ENCODE measurements at regions not wholly inside any gene's neighbourhood (a gene's known extent, or its start where the extent isn't known, plus 50 kb on each side); places are given as distances from the start of the nearest gene placed in this dataset.
"Not testable (repeated sequence)": the region's sequence is repeated elsewhere in the genome, so short reads cannot be mapped to it uniquely, and the experiment has no call there.

DNA sequence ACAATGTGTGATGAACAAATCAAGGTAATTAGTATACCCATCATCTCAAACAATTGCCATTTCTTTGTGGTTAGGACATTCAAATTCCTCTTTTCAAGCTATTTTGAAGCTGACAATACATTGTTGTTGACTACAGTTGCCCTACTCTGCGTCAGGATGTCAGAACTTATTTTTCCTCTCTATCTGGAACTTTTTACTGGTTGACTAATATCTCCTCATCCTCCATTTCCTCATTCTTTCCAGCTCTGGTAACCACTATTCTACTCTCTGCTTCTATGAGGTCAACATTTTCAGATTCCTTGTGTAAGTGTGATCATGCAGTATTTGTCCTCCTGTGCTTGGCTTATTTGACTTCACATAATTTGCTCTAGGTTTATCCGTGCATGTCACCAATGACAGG lies 240.5 kb upstream of the HS3ST1 start:
- H3K4me1 ChIP-seq (ENCODE audit: insufficient read depth, low read length), result no peaks in the 10 kb centered on the region
- H3K27ac ChIP-seq (ENCODE audit: low read depth, low read length), result no peak overlapping the region
- no peaks in the 10 kb centered on the region for H3K9me3 ChIP-seq (ENCODE audit: insufficient read depth, low read depth, low read length)
- no peaks in the 10 kb centered on the region for H3K36me3 ChIP-seq (ENCODE audit: insufficient read depth, low read length)
- no peaks in the 10 kb centered on the region for H3K27me3 ChIP-seq (ENCODE audit: insufficient read depth, low read length)
- WGBS, result 46% methylated on average over 2 of the region's 2 CpGs
- H3K4me3 ChIP-seq (ENCODE audit: low read length), result no peak overlapping the region
- H3K9ac ChIP-seq (ENCODE audit: low read depth, low read length), result no peak overlapping the region

DNA sequence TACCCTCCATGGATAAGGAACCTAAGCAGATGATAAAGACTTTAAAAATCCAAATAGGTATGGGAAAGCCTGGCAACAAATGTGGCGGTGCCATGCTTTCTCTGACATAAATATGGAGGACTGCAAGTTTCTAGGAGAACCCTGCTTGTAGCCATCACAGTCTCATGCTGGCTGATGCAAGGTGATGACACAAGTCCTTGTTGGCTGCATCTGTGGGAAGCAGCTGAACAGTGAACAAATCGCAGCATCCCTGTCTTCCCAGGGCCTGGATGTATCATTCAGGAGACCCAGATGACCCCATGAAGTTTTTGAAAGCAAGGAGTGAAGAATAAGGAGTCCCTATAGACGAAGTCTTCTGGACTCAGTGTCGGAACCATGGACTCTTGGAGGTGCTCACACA lies 234.4 kb upstream of the HS3ST1 start:
- H3K9me3 ChIP-seq (ENCODE audit: insufficient read depth, low read depth, low read length), result no peaks in the 10 kb centered on the region
- no peaks in the 10 kb centered on the region for H3K4me1 ChIP-seq (ENCODE audit: insufficient read depth, low read length)
- H3K27me3 ChIP-seq (ENCODE audit: insufficient read depth, low read length), result no peaks in the 10 kb centered on the region
- no peak overlapping the region for H3K4me3 ChIP-seq (ENCODE audit: low read length)
- WGBS, result 94% methylated on average over 4 of the region's 4 CpGs
- no peak overlapping the region for H3K27ac ChIP-seq (ENCODE audit: low read depth, low read length)
- H3K36me3 ChIP-seq (ENCODE audit: insufficient read depth, low read length), result no peaks in the 10 kb centered on the region
- no peak overlapping the region for H3K9ac ChIP-seq (ENCODE audit: low read depth, low read length)

DNA sequence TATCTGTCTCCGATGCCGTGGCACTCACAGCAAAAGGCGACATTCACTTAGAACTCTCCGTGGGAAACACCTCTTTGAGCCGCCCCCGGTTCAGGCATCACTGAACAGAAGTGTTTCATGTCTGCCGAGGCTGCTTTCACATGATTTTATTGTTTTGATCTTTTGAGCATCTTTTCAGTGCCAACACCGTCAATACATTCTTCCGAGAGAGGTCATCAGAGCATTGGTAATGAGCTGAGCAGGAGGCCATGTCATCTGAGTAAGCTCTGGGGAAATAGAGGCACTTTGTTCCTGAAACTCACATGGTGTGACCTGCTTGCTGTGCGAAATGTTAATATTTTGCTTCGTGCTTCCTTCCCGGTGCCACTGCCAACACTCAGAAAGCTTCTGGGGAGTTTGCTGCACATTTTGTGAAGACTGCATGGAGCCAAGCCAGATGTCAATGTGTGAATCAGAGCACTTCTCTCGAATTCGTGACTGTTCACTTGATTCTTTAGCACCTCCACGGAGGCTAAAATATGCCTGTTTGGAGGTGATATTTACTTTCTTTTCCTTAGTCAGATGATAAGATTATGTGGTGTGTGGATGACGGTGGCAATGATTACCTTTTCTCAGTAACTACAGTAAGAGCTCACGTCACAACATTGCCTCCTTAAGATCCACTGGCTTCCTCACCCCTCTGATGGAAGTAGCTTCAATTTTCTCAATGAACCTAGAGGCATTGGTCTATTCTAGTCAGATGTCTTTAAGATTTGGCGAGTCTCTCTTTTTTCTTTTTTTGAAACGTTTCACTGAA lies 222.3 kb upstream of the HS3ST1 start:
- Histone ChIP-seq H3K9me3 (ENCODE audit: insufficient read depth, low read depth, low read length) (no peaks in the 10 kb centered on the region), H3K9ac (ENCODE audit: low read depth, low read length) (no peak overlapping the region), H3K27ac (ENCODE audit: low read depth, low read length) (no peak overlapping the region), H3K4me3 (ENCODE audit: low read length) (no peak overlapping the region), H3K4me1 (ENCODE audit: insufficient read depth, low read length) (no peaks in the 10 kb centered on the region), H3K27me3 (ENCODE audit: insufficient read depth, low read length) (no peaks in the 10 kb centered on the region), H3K36me3 (ENCODE audit: insufficient read depth, low read length) (no peaks in the 10 kb centered on the region)
- 95% methylated on average over 16 of the region's 19 CpGs for WGBS

DNA sequence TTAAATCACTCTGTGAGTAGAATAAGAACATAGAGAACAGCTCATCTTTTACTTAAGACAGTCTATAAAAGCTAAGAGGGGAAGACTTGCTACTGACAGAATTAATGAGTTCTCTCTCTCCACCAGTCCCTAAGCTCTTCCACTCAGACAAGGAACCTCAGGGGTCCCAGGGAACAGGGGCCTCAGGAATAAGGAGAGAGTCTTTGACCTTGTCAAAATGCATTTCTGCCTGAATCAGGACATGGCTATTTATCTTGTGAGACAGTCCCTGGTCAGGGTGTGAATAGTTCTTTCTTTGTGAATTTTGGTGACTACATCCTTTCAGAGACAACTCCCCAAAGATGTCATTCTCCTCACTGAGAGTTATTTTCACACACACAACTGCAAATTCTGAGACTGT lies 218.7 kb upstream of the HS3ST1 start:
- Histone ChIP-seq H3K27me3 (ENCODE audit: insufficient read depth, low read length) (no peaks in the 10 kb centered on the region), H3K9me3 (ENCODE audit: insufficient read depth, low read depth, low read length) (no peaks in the 10 kb centered on the region), H3K9ac (ENCODE audit: low read depth, low read length) (no peak overlapping the region), H3K27ac (ENCODE audit: low read depth, low read length) (no peak overlapping the region), H3K4me3 (ENCODE audit: low read length) (no peak overlapping the region), H3K36me3 (ENCODE audit: insufficient read depth, low read length) (no peaks in the 10 kb centered on the region), H3K4me1 (ENCODE audit: insufficient read depth, low read length) (no peaks in the 10 kb centered on the region)

DNA sequence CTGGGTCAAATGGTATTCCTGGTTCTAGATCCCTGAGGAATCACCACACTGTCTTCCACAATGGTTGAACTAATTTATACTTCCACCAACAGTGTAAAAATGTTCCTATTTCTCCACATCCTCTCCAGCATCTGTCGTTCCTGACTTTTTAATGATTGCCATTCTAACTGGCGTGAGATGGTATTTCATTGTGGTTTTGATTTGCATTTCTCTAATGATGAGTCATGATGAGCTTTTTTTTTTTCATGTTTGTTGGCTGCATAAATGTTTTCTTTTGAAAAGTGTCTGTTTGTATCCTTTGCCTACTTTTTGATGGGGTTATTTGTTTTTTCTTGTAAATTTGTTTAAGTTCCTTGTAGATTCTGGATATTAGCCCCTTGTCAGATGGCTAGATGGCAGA lies 214.4 kb upstream of the HS3ST1 start:
- H3K4me1 ChIP-seq (ENCODE audit: insufficient read depth, low read length), result peaks cover 11% of the 10 kb centered on the region
- not testable (repeated sequence) for H3K36me3 ChIP-seq (ENCODE audit: insufficient read depth, low read length); H3K9me3 ChIP-seq (ENCODE audit: insufficient read depth, low read depth, low read length); H3K27me3 ChIP-seq (ENCODE audit: insufficient read depth, low read length); H3K4me3 ChIP-seq (ENCODE audit: low read length); H3K9ac ChIP-seq (ENCODE audit: low read depth, low read length); H3K27ac ChIP-seq (ENCODE audit: low read depth, low read length)
- WGBS, result 93% methylated on average over 2 of the region's 2 CpGs

DNA sequence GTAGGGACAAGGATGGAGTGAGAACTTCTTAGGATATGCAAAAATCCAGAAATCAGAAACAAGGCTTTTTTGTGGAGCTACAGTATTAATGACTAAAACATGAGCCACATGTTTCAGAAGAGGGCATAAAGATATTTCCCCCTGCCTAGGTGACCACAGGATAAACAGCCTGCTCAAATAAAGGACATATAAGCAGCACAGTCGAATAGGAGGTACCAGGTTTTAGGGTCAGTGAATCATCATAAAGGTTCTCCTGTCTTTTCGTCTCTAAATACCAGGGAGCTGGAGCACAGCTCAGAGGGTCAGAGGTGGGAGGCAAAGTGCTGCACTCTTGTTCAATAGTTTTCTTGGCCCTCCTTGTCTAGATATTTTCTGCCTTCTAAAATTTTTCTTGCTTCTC lies 211.9 kb upstream of the HS3ST1 start:
- Histone ChIP-seq H3K36me3 (ENCODE audit: insufficient read depth, low read length) (no peaks in the 10 kb centered on the region), H3K9me3 (ENCODE audit: insufficient read depth, low read depth, low read length) (peaks cover 9% of the 10 kb centered on the region; the same call in 1 of the 2 replicates), H3K9ac (ENCODE audit: low read depth, low read length) (no peak overlapping the region), H3K4me3 (ENCODE audit: low read length) (no peak overlapping the region), H3K4me1 (ENCODE audit: insufficient read depth, low read length) (peaks cover 11% of the 10 kb centered on the region), H3K27ac (ENCODE audit: low read depth, low read length) (no peak overlapping the region), H3K27me3 (ENCODE audit: insufficient read depth, low read length) (no peaks in the 10 kb centered on the region)
- 98% methylated on average over 2 of the region's 2 CpGs for WGBS

DNA sequence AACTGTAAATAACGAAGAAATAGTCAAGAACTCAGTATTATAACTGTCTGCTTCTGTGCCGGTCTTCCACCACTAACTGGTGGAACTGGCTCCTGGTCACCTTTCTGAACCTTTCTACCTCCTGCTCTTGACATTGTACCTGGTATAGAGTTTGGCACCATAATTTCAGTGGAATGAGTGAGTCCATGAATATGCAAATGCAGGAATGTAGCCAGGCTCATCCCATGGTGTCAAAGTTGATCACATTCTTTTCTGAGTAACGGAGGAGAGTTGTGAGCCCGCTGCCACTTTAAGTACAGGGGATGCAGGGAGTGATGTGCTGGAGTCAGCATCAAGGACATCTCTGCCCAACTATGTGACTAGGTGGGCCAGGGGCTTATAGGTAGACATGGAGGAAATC lies 207.9 kb upstream of the HS3ST1 start:
- 83% methylated on average over 4 of the region's 4 CpGs for WGBS
- H3K9ac ChIP-seq (ENCODE audit: low read depth, low read length), result no peak overlapping the region
- H3K4me1 ChIP-seq (ENCODE audit: insufficient read depth, low read length), result peaks cover 12% of the 10 kb centered on the region
- H3K27me3 ChIP-seq (ENCODE audit: insufficient read depth, low read length), result no peaks in the 10 kb centered on the region
- peaks cover 9% of the 10 kb centered on the region; the same call in 1 of the 2 replicates for H3K9me3 ChIP-seq (ENCODE audit: insufficient read depth, low read depth, low read length)
- no peak overlapping the region for H3K27ac ChIP-seq (ENCODE audit: low read depth, low read length)
- no peaks in the 10 kb centered on the region for H3K36me3 ChIP-seq (ENCODE audit: insufficient read depth, low read length)
- no peak overlapping the region for H3K4me3 ChIP-seq (ENCODE audit: low read length)

DNA sequence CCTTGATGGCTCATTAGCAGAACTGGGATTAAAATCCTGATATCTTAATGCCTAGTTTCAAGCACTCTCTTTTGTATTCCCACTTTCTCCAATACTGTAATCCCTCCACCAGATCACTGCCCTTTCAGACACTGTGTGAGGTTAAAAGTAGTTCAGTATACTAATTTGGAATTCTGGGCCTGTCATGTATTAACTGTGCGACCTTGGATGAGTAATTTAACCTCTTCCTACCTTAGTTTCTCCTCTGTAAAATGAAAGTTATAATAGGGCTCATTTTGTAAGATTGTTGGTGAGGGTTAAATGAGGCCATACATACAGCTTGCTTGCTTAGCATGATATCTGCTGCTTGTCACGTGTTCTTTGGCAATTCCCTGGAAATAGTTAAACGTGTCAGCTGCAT lies 207.3 kb upstream of the HS3ST1 start:
- Histone ChIP-seq H3K9me3 (ENCODE audit: insufficient read depth, low read depth, low read length) (peaks cover 9% of the 10 kb centered on the region; the same call in 1 of the 2 replicates), H3K4me3 (ENCODE audit: low read length) (no peak overlapping the region), H3K9ac (ENCODE audit: low read depth, low read length) (no peak overlapping the region), H3K36me3 (ENCODE audit: insufficient read depth, low read length) (no peaks in the 10 kb centered on the region), H3K27ac (ENCODE audit: low read depth, low read length) (no peak overlapping the region), H3K27me3 (ENCODE audit: insufficient read depth, low read length) (no peaks in the 10 kb centered on the region), H3K4me1 (ENCODE audit: insufficient read depth, low read length) (peaks cover 7% of the 10 kb centered on the region)
- WGBS, result 90% methylated on average over 2 of the region's 3 CpGs

DNA sequence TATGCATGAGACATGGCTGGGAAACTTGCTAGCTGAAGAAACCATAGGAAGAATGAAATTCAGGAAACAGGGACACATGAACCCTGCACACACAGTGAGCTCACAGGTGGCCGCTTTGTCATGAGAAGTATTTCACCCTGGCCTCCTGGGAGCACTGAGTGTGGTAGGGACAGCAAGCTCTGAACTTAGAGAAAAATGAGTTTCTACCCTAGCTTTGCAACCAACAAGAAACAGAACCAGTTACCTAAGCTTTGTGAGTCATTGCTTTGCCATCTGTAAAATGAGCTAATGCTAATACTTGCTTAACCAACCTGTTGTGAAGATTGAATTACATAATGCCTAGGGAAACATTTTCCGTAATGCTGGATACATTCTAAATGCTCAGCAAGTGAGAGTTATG lies 206.6 kb upstream of the HS3ST1 start:
- Histone ChIP-seq H3K36me3 (ENCODE audit: insufficient read depth, low read length) (no peaks in the 10 kb centered on the region), H3K9ac (ENCODE audit: low read depth, low read length) (no peak overlapping the region), H3K4me1 (ENCODE audit: insufficient read depth, low read length) (peaks cover 6% of the 10 kb centered on the region; the same call in 1 of the 2 replicates), H3K4me3 (ENCODE audit: low read length) (no peak overlapping the region), H3K27me3 (ENCODE audit: insufficient read depth, low read length) (no peaks in the 10 kb centered on the region), H3K9me3 (ENCODE audit: insufficient read depth, low read depth, low read length) (peaks cover 9% of the 10 kb centered on the region; the same call in 1 of the 2 replicates), H3K27ac (ENCODE audit: low read depth, low read length) (no peak overlapping the region)
- 87% methylated on average over 2 of the region's 2 CpGs for WGBS

DNA sequence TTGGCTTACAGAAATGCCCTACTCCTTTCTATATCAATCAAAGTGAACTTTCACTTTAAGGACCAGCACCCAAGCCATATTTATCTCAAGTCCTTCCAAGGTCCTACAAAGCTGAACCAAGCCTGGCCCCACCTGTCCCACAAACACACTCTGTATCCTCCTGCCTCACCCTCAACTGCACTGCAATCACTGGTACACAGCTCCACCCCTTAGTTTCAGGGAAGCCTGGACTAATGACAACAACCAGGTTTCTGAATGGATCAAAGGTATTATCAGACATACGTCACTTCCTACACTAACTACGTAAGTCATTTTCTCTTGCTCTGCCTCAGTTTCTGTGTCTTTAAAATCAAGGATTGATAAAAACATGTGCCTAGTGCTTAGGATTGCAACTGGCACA lies 205.6 kb upstream of the HS3ST1 start:
- Histone ChIP-seq H3K4me3 (ENCODE audit: low read length) (no peak overlapping the region), H3K9me3 (ENCODE audit: insufficient read depth, low read depth, low read length) (peaks cover 9% of the 10 kb centered on the region; the same call in 1 of the 2 replicates), H3K4me1 (ENCODE audit: insufficient read depth, low read length) (peaks cover 6% of the 10 kb centered on the region; the same call in 1 of the 2 replicates), H3K9ac (ENCODE audit: low read depth, low read length) (no peak overlapping the region), H3K27me3 (ENCODE audit: insufficient read depth, low read length) (no peaks in the 10 kb centered on the region), H3K27ac (ENCODE audit: low read depth, low read length) (no peak overlapping the region), H3K36me3 (ENCODE audit: insufficient read depth, low read length) (no peaks in the 10 kb centered on the region)
- WGBS, result 96% methylated on average over 2 of the region's 2 CpGs

DNA sequence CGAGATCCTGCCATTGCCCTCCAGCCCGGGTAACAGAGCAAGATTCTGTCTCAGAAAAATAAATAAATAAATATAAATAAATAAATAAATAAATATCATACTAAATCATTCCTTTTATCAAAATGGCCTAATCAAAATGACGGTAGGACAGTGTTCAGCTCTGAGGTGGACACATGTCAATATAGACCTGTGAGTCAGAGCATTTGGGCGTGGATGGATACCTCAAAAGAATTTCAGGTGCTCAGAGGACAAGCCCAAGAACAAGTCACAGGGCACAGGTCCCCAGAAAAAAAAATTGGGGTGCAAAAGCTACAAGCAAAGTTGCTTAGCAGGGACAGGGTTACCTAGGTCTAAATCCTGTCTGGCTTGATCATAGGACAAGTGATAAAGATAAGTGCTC lies 204.7 kb upstream of the HS3ST1 start:
- no peak overlapping the region for H3K27ac ChIP-seq (ENCODE audit: low read depth, low read length)
- H3K4me1 ChIP-seq (ENCODE audit: insufficient read depth, low read length), result peaks cover 6% of the 10 kb centered on the region; the same call in 1 of the 2 replicates
- peaks cover 2% of the 10 kb centered on the region; the same call in 1 of the 2 replicates for H3K9me3 ChIP-seq (ENCODE audit: insufficient read depth, low read depth, low read length)
- no peak overlapping the region for H3K4me3 ChIP-seq (ENCODE audit: low read length)
- no peaks in the 10 kb centered on the region for H3K27me3 ChIP-seq (ENCODE audit: insufficient read depth, low read length)
- 80% methylated on average over 3 of the region's 4 CpGs for WGBS
- no peak overlapping the region for H3K9ac ChIP-seq (ENCODE audit: low read depth, low read length)
- no peaks in the 10 kb centered on the region for H3K36me3 ChIP-seq (ENCODE audit: insufficient read depth, low read length)

DNA sequence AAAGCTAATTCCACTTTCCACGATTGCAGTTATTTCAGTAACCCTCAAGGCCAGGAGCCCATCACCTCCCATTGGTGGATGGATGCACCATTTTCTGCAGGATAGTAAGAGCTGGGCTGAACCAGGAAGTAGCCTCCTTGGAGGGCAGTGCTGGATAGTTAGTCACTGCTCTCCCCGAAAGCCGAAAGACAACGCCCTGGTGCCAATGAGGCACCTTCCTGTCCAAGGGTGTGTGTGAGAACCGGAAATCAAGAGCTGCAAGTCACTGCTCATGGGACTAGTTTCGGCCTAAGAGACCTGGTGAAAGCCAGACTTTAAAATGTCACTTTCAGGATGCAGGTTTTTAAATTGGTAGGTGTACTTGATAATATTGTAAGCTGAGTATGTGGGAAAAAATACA lies 203.8 kb upstream of the HS3ST1 start:
- WGBS, result 92% methylated on average over 6 of the region's 6 CpGs
- Histone ChIP-seq H3K9me3 (ENCODE audit: insufficient read depth, low read depth, low read length) (no peaks in the 10 kb centered on the region), H3K4me1 (ENCODE audit: insufficient read depth, low read length) (peaks cover 6% of the 10 kb centered on the region; the same call in 1 of the 2 replicates), H3K36me3 (ENCODE audit: insufficient read depth, low read length) (no peaks in the 10 kb centered on the region), H3K27me3 (ENCODE audit: insufficient read depth, low read length) (no peaks in the 10 kb centered on the region), H3K9ac (ENCODE audit: low read depth, low read length) (no peak overlapping the region), H3K27ac (ENCODE audit: low read depth, low read length) (no peak overlapping the region), H3K4me3 (ENCODE audit: low read length) (no peak overlapping the region)
